Lung (tissue), 11 donors: ENCODE measurements at regions not wholly inside any gene's neighbourhood (a gene's known extent, or its start where the extent isn't known, plus 50 kb on each side); places are given as distances from the start of the nearest gene placed in this dataset.

Experiments
- ATAC-seq: fragments of 200-7000 bp; cut with Tn5 transposase; one replicate; pipeline ENCODE4 v1.9.1; 2020; ENCODE audit warnings: moderate number of reproducible peaks; ENCODE audit not compliant: insufficient read depth, low FRiP score
- DNase-seq, 3 donors: peaks; one replicate each; pipeline ENCODE4 v3.0.0-alpha.2; 2013 to 2017
- H3K27ac ChIP-seq, 2 donors: one replicate each; pipeline ENCODE4 v1.5.1; 2013; ENCODE audit warnings: mild to moderate bottlenecking in 2 of 2, moderate library complexity in 2 of 2, control low read depth in 1 of 2, inconsistent platforms in 1 of 2, low read depth in 1 of 2, low read length in 1 of 2
- H3K27me3 ChIP-seq, 3 donors: one replicate each; pipeline ENCODE4 v1.5.1; 2013; ENCODE audit warnings: low read length in 2 of 3; ENCODE audit not compliant: control insufficient read depth in 3 of 3, insufficient read depth in 3 of 3
- H3K36me3 ChIP-seq, 4 donors: one replicate each; pipeline ENCODE4 v1.5.1; 2013; ENCODE audit warnings: low read length in 4 of 4, mild to moderate bottlenecking in 1 of 4, moderate library complexity in 1 of 4; ENCODE audit not compliant: control insufficient read depth in 4 of 4, insufficient read depth in 4 of 4
- H3K4me1 ChIP-seq, 5 donors: one replicate each; pipeline ENCODE4 v1.5.1; 2013; ENCODE audit warnings: low read length in 5 of 5, mild to moderate bottlenecking in 2 of 5, moderate library complexity in 1 of 5; ENCODE audit not compliant: control insufficient read depth in 5 of 5, insufficient read depth in 5 of 5
- H3K4me3 ChIP-seq: one replicate; pipeline ENCODE4 v1.5.1; 2013; ENCODE audit warnings: mild to moderate bottlenecking, control low read depth, moderate library complexity
- H3K9ac ChIP-seq, 2 donors: one replicate each; pipeline ENCODE4 v1.5.1; 2013; ENCODE audit warnings: low read length in 2 of 2, control low read depth in 1 of 2; ENCODE audit not compliant: insufficient read depth in 1 of 2
- H3K9me3 ChIP-seq, 4 donors: one replicate each; pipeline ENCODE4 v1.5.1; 2013; ENCODE audit warnings: low read length in 3 of 4, mild to moderate bottlenecking in 1 of 4, moderate library complexity in 1 of 4; ENCODE audit not compliant: control insufficient read depth in 4 of 4, insufficient read depth in 3 of 4
- CTCF ChIP-seq: IDR thresholded peaks from 2 replicates; pipeline ENCODE4 v1.5.1; 2012; ENCODE audit warnings: mild to moderate bottlenecking; ENCODE audit errors: control extremely low read depth, extremely low read depth
- WGBS, 2 donors: extraction: QIAGEN DNeasy Blood & Tissue Kit; methylation state at CpG; one replicate each; pipeline ENCODE4 v1.1.7; 2013; 5-methylcytosine and 5-hydroxymethylcytosine counted together
- donor health status: control.
- donor health status: control.
- donor health status: Bipolar disorder and iron deficiency.
- donor health status: healthy.
- donor health status: DM: yes; HTN: yes; CAD: no.

GRCh38 chr13:22486490-22486889 is 694.3 kb upstream of the SGCG start:
- 69 to 82% methylated on average over 3 of the region's 3 CpGs for WGBS, 2 donors
- H3K4me3 ChIP-seq, result no peak overlapping the region
- ATAC-seq, result no peak
- no peak overlapping the region for H3K27ac ChIP-seq
- no peaks in the 10 kb centered on the region for H3K9me3 ChIP-seq
- H3K27me3 ChIP-seq, result no peaks in the 10 kb centered on the region
- H3K9ac ChIP-seq, result no peak overlapping the region
- peak in 2 of 3 donors; percentile 38 for DNase-seq
- TF ChIP-seq CTCF, result no peak
- H3K4me1 ChIP-seq, result peaks cover 0 to 7% (median 0%) of the 10 kb centered on the region in 5 donors
- no peaks in the 10 kb centered on the region for H3K36me3 ChIP-seq

- no peak overlapping the region for H3K4me3 ChIP-seq
- no peak for TF ChIP-seq CTCF
- no peak overlapping the region for H3K27ac ChIP-seq
- H3K27me3 ChIP-seq, result no peaks in the 10 kb centered on the region
- DNase-seq (peak in 1 of 3 donors; percentile 30), ATAC-seq (no peak)
- no peaks in the 10 kb centered on the region for H3K36me3 ChIP-seq
- H3K4me1 ChIP-seq, result peaks cover 0 to 7% (median 0%) of the 10 kb centered on the region in 5 donors
- no peak overlapping the region for H3K9ac ChIP-seq
- no peaks in the 10 kb centered on the region for H3K9me3 ChIP-seq
Observed at GRCh38 chr13:22487932-22488331, 692.8 kb upstream of the SGCG start.

GRCh38 chr13:22489771-22490170 is 691.0 kb upstream of the SGCG start:
- H3K4me1 ChIP-seq, result peaks cover 0 to 7% (median 0%) of the 10 kb centered on the region in 5 donors
- no peak overlapping the region for H3K4me3 ChIP-seq
- H3K9ac ChIP-seq, result no peak overlapping the region
- H3K36me3 ChIP-seq, result no peaks in the 10 kb centered on the region
- H3K27ac ChIP-seq, result no peak overlapping the region
- DNase-seq (no peak), ATAC-seq (no peak)
- 63 to 68% methylated on average over 2 of the region's 2 CpGs for WGBS, 2 donors
- no peaks in the 10 kb centered on the region for H3K9me3 ChIP-seq
- no peak for TF ChIP-seq CTCF
- H3K27me3 ChIP-seq, result no peaks in the 10 kb centered on the region

- no peak for TF ChIP-seq CTCF
- ATAC-seq (no peak), DNase-seq (no peak)
- Histone ChIP-seq H3K4me1 (no peaks in the 10 kb centered on the region), H3K9me3 (no peaks in the 10 kb centered on the region), H3K27ac (no peak overlapping the region), H3K9ac (no peak overlapping the region), H3K4me3 (no peak overlapping the region), H3K27me3 (no peaks in the 10 kb centered on the region), H3K36me3 (no peaks in the 10 kb centered on the region)
- 87 to 95% methylated on average over 4 of the region's 4 CpGs for WGBS, 2 donors
Observed at GRCh38 chr13:22495819-22496218, 685.0 kb upstream of the SGCG start.
